Fibroblast of upper back skin (primary cell): ENCODE measurements at regions not wholly inside any gene's neighbourhood (a gene's known extent, or its start where the extent isn't known, plus 50 kb on each side); places are given as distances from the start of the nearest gene placed in this dataset.

Source experiments
- DNase-seq: peaks from one replicate; pipeline ENCODE4 v3.0.0-alpha.2; 2013

DNA sequence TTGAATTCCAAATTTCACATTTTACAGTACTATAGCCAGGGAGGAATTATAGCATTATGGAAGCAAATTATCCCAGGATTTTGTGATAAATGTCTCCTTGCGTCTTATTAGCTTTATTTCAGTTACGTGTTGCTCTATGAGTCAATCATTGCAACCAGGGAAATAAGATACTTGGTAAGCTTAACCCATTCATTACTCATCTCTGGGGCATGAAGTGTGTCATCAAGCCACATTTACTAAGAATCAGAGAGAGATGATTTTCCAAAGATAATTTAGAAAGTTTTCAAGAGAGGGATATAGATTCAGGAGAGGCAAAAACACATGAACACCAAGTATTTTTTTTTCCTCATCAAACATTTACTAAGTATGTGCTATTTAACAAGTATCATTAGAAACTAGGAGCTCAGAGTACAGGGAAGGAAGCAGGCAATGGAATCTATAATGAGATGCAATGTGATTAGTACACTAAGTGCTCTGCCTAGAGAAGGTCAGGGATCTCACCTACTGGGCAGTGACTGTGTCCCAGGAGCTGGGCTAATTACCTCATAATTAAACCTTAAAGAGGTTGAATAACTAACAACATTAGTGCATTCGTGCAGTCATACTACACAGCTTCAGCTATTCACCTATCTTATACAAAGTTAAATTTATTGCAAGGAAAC is 217.8 kb upstream of the NXPH2 start:
- peak; percentile 82 for DNase-seq

DNA sequence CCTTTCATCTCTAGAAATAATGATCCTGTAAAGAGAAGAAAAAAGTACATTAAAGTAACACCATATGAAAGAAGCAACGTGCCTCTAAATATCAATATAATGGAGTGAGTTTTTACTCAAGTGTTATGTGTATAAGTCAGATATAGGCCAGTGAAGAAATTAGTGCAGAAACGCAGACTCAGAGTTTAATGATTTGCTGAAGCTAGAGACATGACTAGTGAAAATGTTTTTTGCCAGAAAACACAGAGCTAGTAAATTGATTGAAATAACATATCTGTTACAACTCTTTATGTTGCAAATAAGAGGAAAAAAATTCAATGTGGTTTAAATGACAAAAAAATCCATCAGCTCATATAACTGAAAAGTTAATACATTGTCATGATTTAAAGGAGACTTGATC is 217.2 kb upstream of the NXPH2 start:
- DNase-seq, result no peak

DNA sequence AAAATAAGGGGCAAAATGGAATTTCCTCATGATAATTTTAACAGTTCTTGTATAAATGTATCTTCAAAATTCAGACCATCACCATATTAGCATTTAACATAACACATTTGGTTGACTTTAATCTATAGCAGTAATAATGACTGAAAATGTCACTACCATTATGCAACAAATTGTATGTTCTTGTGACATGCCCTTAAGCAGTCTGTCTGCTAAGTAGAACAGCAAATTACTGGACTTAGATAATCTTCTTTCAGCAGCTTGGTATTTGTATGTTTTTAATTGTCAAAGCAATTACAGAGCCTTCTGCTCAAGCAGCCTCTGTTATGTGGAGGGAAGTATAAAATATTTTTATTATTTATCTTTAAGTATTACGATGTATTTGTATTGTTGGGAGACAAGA is 214.3 kb upstream of the NXPH2 start:
- no peak for DNase-seq

- DNase-seq, result no peak
Measured at GRCh38 chr2:138985881-138986280, 205.7 kb upstream of the NXPH2 start.

- no peak for DNase-seq
Measured at GRCh38 chr2:138979131-138979785, 199.1 kb upstream of the NXPH2 start.

- DNase-seq, result peak; percentile 94
Measured at GRCh38 chr2:138974651-138975050, 194.5 kb upstream of the NXPH2 start.

GRCh38 chr2:138964418-138964817 is 184.2 kb upstream of the NXPH2 start:
- peak; percentile 54 for DNase-seq

DNA sequence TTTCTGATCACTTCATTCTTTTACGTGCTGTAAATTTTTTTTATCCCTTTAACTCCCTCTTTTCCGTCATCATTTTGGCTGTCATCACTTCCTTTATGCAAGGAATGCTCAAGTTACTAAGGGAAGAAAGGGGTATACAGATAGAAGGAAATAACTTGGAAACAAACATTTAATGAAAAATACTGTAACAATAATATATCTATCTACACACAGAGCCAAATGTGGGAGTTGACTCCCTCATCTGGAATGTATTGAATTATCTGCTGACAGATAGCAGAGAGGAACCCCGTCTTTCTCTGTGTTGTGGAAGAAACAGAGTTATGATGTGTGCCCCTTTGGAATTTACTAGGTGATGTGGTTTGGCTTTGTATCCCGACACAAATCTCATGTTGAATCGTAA is 182.5 kb upstream of the NXPH2 start:
- DNase-seq, result peak; percentile 79

GRCh38 chr2:138960191-138960590 is 180.0 kb upstream of the NXPH2 start:
- DNase-seq, result no peak

DNA sequence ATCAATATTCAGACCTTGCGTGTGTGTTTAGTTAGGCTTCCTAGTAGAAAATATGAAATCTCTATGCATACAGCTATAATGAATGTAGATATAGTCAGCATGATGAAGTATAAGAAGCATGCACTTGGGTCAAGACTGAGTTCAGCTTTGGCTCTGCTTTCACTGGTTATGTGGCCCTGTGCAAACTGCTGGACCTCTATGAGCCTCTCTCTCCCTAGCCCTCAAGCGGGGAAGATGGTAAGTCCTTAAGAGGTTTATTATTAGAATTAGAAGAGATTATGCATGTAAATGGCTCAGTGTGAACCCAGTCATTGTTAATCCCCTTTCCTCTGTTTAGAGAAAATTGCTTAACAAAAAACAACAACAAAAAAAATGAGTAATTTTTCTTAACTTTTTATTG is 178.8 kb upstream of the NXPH2 start:
- DNase-seq, result no peak

GRCh38 chr2:138956116-138956515 is 175.9 kb upstream of the NXPH2 start:
- DNase-seq, result no peak

DNA sequence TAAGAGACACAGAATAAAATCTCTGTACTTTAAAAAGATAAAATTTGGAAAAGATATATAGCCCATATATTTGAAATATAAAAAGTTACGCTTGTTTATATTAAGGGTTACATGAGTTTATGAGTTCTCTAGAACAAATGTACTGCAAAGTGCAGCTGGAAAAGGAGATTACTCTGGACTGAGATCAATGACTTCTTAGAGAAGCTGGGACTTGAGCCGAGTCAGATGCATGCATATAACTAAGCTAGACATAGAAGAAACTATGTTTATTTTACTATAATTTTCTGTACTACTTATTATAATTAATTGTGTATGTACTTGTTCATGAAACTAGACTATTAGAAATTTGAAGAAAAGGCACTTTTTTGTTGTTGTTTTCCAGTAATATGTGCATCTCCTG is 170.3 kb upstream of the NXPH2 start:
- no peak for DNase-seq

- peak; percentile 27 for DNase-seq
Measured at GRCh38 chr2:138949517-138949916, 169.3 kb upstream of the NXPH2 start.

DNA sequence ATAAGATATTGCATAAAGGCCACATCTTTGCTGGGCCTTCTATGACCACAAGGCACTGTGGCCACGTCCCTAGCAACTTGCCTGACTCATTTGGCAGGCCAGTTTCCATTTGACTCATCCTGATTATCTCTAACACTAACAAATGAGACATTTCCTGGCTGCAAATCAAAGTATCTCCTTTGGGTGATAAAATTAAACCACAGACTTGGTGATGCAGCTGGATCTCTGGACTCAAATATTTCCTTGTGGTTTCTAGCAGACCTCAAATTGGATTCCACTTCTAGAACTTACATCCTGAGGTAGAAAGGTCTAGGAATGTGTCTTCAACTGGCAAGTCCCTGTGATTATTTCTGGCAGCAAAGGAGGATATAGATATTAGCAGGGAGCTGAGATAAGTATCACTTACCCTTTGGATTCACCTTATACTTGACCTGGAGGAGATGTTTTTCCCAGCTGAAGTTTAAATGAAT is 167.9 kb upstream of the NXPH2 start:
- peak; percentile 99 for DNase-seq

- DNase-seq, result no peak
Measured at GRCh38 chr2:138943470-138943869, 163.3 kb upstream of the NXPH2 start.

DNA sequence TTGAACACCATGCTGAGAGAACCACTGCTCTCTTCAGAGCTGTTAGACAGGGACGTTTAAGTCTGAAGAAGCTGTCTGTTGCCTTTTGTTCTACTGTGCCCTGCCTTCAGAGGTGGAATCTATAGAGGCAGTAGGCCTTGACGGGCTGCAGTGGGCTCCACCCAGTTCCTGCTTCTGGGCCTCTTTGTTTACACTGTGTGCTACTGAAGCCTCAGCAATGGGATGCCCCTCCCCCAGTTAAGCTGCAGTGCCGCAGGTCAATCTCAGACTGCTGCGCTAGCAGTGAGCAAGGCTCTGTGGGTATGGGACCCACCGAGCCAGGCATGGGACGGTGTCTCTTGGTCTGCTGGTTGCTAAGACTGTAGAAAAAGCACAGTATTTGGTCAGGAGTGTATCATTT is 162.3 kb upstream of the NXPH2 start:
- DNase-seq, result no peak

DNA sequence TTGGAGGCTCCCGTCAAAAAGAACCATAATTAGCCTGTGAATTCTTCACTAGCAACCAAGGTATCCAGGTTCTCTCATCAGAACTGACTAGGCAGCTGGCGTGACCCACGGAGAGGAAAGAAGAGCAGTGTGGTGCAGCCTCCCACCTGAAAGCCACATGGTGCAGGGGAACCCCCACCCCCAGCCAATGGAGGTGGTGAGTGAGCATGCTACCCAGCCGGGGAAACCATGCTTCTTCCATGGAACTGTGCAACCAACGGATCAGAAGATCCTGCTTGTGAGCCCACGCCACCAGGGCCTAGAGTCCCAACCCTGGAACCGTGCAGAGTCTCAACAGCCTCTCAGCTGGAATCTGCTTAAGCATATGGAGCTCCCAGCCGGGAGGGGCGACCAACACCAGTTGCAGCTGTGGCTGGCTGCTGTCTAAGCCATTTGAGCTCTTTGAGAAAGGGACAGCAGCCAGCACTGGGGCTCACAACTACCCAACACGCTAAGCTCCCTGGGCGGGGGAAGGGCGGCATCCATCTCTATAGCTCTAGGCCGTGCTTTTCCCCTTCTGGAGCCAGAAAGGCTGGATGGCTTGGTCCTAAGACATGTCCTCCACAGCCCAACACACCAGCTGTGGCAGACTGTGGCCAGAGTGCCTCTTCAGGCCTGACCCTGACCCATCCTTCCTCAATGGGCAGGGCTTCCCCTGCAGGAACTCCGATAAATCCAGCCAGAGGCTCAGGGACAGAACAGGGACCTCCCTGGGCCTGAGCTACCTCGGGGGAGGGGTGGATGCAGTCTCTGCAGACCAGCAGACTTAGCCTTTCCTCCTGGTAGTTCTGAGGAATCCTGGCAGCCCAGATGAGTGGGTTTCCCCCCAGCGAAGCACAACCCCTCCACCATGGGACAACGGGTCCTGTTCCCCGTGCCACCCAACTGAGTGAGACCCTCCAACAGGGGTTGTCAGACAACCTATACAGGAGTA is 151.4 kb upstream of the NXPH2 start:
- no peak for DNase-seq

DNA sequence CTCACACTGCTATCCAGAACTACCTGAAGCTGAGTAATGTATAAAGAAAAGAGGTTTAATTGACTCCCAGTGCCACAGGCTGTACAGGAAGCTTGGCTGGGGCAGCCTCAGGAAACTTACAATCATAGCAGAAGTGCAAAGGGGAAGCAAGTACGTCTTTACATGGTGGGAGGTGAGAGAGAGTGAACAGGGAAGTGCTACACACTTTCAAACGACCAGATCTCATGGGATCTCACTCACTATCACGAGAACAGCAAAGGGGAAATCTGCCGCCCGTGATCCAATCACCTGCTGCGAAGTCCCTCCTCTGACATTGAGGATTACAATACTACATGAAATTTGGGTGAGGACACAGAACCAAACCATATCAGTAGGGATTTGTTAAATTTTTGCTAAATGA is 150.4 kb upstream of the NXPH2 start:
- DNase-seq, result no peak

- DNase-seq, result no peak
Measured at GRCh38 chr2:138928374-138929021, 148.3 kb upstream of the NXPH2 start.

DNA sequence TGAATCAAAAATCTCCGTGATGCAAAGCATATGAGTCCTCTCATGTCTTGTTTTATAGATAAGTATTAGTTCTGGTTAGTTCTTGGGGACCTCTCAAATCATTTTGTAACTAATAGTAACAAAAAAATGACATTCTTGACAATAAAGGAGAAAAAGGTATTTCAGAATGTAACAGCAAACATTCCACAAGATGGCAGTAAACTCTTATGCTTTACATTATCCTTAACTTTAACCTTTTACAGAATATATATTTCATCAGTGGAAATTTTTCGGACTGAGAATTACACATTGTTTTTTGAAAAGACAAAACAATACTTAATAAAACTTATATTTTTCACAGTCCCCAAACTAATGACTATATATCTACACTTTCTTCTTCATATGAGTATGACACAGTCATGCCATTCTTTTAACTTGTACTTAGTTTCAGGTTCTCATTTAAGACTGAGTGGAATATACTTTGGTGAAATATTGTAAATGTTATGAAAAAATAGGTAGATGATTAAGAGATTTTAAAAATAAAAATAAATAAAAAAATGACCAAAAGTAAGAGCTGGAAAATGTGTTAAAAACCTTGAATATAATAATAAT is 142.9 kb upstream of the NXPH2 start:
- peak; percentile 41 for DNase-seq

DNA sequence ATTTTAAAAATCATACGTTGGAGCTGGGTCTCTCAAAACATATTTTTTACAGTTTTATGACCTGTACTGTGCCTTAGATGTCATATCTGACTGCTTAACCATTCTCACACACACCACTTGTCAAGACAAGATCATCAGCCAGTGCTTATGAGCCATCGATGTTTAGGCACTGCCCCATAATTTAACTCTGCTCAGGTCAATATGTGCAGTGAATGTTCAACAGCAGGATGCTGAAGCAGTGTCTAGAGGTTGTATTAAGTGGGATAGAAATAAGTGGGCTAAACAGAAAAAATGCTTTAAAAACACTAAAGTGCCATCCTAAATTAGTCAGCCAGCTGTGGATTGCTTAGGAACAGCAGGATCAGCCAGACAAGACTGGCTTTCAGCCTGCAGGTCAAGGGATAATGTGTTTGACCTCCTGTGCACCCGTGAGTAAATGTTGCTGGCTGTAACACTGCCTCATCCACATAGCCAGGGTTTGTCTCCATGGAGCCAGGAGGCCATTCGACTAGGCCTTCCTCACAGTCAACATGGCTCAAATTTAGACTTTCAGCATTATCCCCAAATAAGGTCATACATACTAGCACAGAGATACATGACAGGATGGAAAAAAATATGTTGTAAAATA is 139.0 kb upstream of the NXPH2 start:
- DNase-seq, result peak; percentile 1

DNA sequence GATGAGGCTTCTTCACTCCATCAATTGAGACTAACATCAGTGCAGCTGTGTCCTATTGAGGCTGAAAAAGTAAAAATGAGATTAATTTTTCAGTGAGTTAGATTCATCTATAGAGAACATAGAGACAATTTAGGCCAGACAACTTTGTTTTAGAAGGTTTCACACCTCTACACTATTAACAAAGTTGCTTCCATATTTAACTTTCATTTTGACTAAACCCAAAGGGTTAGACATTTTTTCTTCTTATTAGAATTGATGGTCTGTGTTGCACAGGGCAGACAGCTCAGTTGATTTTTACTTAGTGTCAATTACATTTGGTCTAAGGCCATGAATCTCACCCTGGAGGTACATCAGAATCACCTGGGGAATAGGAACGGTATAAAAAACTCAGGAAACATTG is 130.2 kb upstream of the NXPH2 start:
- DNase-seq, result no peak
